ENCODE measurements at regions not wholly inside any gene's neighbourhood (a gene's known extent, or its start where the extent isn't known, plus 50 kb on each side); places are given as distances from the start of the nearest gene placed in this dataset.
A peak's percentile ranks its signal among the peaks of the same experiment; 100 is the strongest.

DNA sequence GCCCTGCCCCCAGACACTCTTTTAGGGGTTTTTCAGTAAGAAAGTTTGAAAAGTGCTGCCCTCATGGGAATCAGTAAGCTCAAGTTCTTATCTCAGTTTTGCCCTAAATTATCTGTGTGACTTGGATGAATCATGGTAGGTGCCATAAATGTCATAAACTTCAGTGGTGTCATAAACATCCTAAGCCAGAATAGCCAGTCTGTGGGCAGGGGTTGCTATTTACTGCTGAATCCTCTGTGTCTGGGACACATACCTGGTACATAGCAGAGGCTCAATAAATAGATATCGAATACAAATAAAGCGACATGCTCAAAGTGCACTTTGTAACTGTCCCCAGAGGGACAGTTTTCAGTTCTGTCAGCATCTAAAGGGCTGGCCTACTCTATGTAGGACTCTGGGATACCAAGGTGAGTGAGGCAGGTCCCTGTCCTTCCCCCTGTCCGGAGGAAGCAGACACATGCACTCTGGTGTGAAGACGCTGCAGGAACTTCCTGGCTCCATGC, 502.1 kb downstream of the RPS24 start:
- no peak overlapping the region for H3K27ac Mint-ChIP-seq
- H3K4me3 Mint-ChIP-seq = no peak overlapping the region
- intact Hi-C loops (cut with micrococcal nuclease) = no loop called here
- H3K4me1 Mint-ChIP-seq = peaks cover 16% of the 10 kb centered on the region
- no peak for DNase-seq
- no peaks in the 10 kb centered on the region for H3K9me3 Mint-ChIP-seq
- no peaks in the 10 kb centered on the region for H3K36me3 Mint-ChIP-seq (ENCODE audit: low read depth)
- no peaks in the 10 kb centered on the region for H3K27me3 Mint-ChIP-seq

- DNase-seq = no peak
- Mint-ChIP-seq H3K9me3 (no peaks in the 10 kb centered on the region), H3K27ac (no peak overlapping the region), H3K27me3 (no peaks in the 10 kb centered on the region), H3K4me3 (no peak overlapping the region), H3K36me3 (ENCODE audit: low read depth) (no peaks in the 10 kb centered on the region), H3K4me1 (peaks cover 20% of the 10 kb centered on the region)
- intact Hi-C loops (cut with micrococcal nuclease) = no loop called here
Observed at GRCh38 chr10:78537018-78537417, 503.4 kb downstream of the RPS24 start.

GRCh38 chr10:78539247-78539766, 505.6 kb downstream of the RPS24 start:
- intact Hi-C loops (cut with micrococcal nuclease) = no loop called here
- H3K4me1 Mint-ChIP-seq = peaks cover 16% of the 10 kb centered on the region
- no peak for DNase-seq
- no peak overlapping the region for H3K4me3 Mint-ChIP-seq
- no peaks in the 10 kb centered on the region for H3K27me3 Mint-ChIP-seq
- H3K36me3 Mint-ChIP-seq (ENCODE audit: low read depth) = no peaks in the 10 kb centered on the region
- H3K9me3 Mint-ChIP-seq = no peaks in the 10 kb centered on the region
- no peak overlapping the region for H3K27ac Mint-ChIP-seq

- H3K4me3 Mint-ChIP-seq = no peak overlapping the region
- intact Hi-C loops (cut with micrococcal nuclease) = loop anchor here (5.0 kb wide), 1 partner anchor 37 kb away; no protein-coding TSS in a partner anchor
Observed at GRCh38 chr10:78540355-78541076, 506.9 kb downstream of the RPS24 start.

GRCh38 chr10:78541481-78542140, 507.9 kb downstream of the RPS24 start:
- Mint-ChIP-seq H3K9me3 (no peaks in the 10 kb centered on the region), H3K27me3 (no peaks in the 10 kb centered on the region), H3K36me3 (ENCODE audit: low read depth) (no peaks in the 10 kb centered on the region), H3K4me1 (peaks cover 16% of the 10 kb centered on the region), H3K27ac (peak overlapping the region; percentile 90), H3K4me3 (peak overlapping the region; percentile 13)
- intact Hi-C loops (cut with micrococcal nuclease) = loop anchor here (5.0 kb wide), 1 partner anchor 36 kb away; no protein-coding TSS in a partner anchor
- DNase-seq = peak; percentile 77

More at GRCh38 chr10:78540355-78541076, 506.9 kb downstream of the RPS24 start:
- Mint-ChIP-seq H3K9me3 (no peaks in the 10 kb centered on the region), H3K36me3 (ENCODE audit: low read depth) (no peaks in the 10 kb centered on the region), H3K4me1 (peaks cover 16% of the 10 kb centered on the region), H3K27ac (peak overlapping the region; percentile 42), H3K27me3 (no peaks in the 10 kb centered on the region)
- no peak for DNase-seq

DNA sequence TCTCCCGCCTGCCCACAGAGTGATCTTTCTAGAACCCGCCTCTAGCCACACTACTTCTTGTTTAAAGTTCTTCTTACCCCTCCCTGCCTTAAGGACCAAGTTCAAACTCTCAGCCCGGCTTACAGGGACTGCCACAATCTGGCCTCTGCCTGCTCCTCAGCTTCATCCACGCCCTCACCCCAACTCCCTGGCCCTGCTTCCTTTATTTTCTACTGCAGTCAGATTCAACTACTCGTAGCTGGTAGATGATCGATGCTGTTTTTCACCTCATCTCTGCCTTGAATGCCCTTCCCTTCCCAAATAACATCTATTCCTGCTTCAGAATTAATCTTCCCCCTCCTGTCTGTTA, 508.5 kb downstream of the RPS24 start:
- intact Hi-C loops (cut with micrococcal nuclease) = loop anchor here (5.0 kb wide), 1 partner anchor 35 kb away; no protein-coding TSS in a partner anchor
- Mint-ChIP-seq H3K4me3 (peak overlapping the region; percentile 13), H3K36me3 (ENCODE audit: low read depth) (no peaks in the 10 kb centered on the region), H3K4me1 (peaks cover 16% of the 10 kb centered on the region), H3K27ac (peak overlapping the region; percentile 90), H3K27me3 (no peaks in the 10 kb centered on the region), H3K9me3 (no peaks in the 10 kb centered on the region)
- DNase-seq = no peak

DNA sequence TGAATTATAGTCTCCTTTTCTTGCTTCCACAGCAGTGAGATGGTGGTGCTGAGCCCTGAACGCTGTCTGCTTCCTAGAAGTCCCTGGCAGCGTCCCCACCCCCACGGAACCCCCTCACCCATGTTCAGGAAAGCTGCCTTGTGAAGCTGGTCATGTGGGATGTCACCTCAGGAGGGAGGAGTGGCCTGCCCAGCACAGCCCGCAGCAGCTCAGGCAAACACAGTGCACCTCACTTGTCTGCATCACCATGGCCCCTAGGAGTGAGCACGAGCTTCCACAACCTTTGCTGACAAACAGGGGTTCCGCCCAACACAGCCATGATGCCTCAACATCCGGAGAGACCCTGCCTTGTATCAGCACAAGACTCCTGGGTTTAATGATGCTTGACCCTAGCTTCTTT, 508.9 kb downstream of the RPS24 start:
- peak overlapping the region; percentile 13 for H3K4me3 Mint-ChIP-seq
- intact Hi-C loops (cut with micrococcal nuclease) = loop anchor here (5.0 kb wide), 1 partner anchor 35 kb away; no protein-coding TSS in a partner anchor
- no peaks in the 10 kb centered on the region for H3K27me3 Mint-ChIP-seq
- peak overlapping the region; percentile 90 for H3K27ac Mint-ChIP-seq
- H3K36me3 Mint-ChIP-seq (ENCODE audit: low read depth) = no peaks in the 10 kb centered on the region
- H3K9me3 Mint-ChIP-seq = no peaks in the 10 kb centered on the region
- H3K4me1 Mint-ChIP-seq = peaks cover 16% of the 10 kb centered on the region
- no peak for DNase-seq

DNA sequence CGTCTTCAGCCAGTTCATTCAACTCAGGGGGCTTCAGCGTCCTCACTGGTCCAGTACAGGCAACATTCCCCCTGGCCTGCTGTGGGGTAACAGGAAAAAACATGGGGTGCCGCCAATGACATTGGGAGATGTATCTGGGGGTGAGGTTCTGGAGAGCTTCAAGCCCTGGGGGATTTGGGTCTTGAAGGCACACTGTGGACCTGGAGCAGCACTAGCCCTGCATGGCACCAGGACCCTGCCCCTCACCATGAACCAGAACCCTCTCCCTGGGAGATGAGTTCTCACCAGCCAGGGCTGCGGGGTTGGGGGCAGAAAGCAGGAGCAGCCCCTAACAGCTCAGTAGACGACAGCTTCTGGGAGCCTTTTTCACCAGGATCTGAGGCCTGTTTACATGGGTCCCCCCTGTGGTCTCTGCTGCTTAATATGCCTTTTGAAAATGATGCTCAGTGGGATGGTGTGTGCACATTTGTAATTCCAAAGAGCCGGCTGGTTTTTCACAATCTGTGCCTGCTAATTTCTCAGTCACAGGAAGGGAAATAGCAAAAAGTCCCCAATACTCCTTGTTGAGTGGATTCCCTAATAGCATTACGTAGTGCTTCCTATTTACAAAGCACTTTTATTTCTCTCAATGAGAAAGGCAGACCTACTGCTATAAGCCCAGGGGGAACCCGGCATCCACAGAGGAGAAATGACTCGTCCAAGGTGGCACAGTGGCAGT, 509.5 kb downstream of the RPS24 start:
- Mint-ChIP-seq H3K27ac (no peak overlapping the region), H3K9me3 (no peaks in the 10 kb centered on the region), H3K27me3 (peaks cover 3% of the 10 kb centered on the region), H3K4me1 (peaks cover 16% of the 10 kb centered on the region), H3K36me3 (ENCODE audit: low read depth) (no peaks in the 10 kb centered on the region), H3K4me3 (no peak overlapping the region)
- intact Hi-C loops (cut with micrococcal nuclease) = loop anchor here (5.0 kb wide), 1 partner anchor 34 kb away; no protein-coding TSS in a partner anchor
- no peak for DNase-seq

- Mint-ChIP-seq H3K27ac (no peak overlapping the region), H3K4me1 (peaks cover 16% of the 10 kb centered on the region), H3K27me3 (peaks cover 4% of the 10 kb centered on the region), H3K9me3 (no peaks in the 10 kb centered on the region), H3K36me3 (ENCODE audit: low read depth) (no peaks in the 10 kb centered on the region), H3K4me3 (no peak overlapping the region)
- intact Hi-C loops (cut with micrococcal nuclease) = loop anchor here (5.0 kb wide), 1 partner anchor 33 kb away; no protein-coding TSS in a partner anchor
- no peak for DNase-seq
Observed at GRCh38 chr10:78543749-78544362, 510.2 kb downstream of the RPS24 start.

- Mint-ChIP-seq H3K9me3 (no peaks in the 10 kb centered on the region), H3K4me3 (no peak overlapping the region), H3K27me3 (peaks cover 4% of the 10 kb centered on the region), H3K36me3 (ENCODE audit: low read depth) (no peaks in the 10 kb centered on the region), H3K27ac (no peak overlapping the region), H3K4me1 (peaks cover 16% of the 10 kb centered on the region)
- intact Hi-C loops (cut with micrococcal nuclease) = loop anchor here (5.0 kb wide), 1 partner anchor 33 kb away; no protein-coding TSS in a partner anchor
- no peak for DNase-seq
Observed at GRCh38 chr10:78544423-78545090, 510.9 kb downstream of the RPS24 start.

GRCh38 chr10:78545756-78546155, 512.1 kb downstream of the RPS24 start:
- no peaks in the 10 kb centered on the region for H3K9me3 Mint-ChIP-seq

GRCh38 chr10:78547397-78547796, 513.7 kb downstream of the RPS24 start:
- intact Hi-C loops (cut with micrococcal nuclease) = no loop called here
- Mint-ChIP-seq H3K27me3 (peaks cover 8% of the 10 kb centered on the region), H3K27ac (no peak overlapping the region), H3K4me3 (no peak overlapping the region), H3K4me1 (peaks cover 4% of the 10 kb centered on the region), H3K9me3 (no peaks in the 10 kb centered on the region), H3K36me3 (ENCODE audit: low read depth) (no peaks in the 10 kb centered on the region)
- DNase-seq = no peak

More at GRCh38 chr10:78545756-78546155, 512.1 kb downstream of the RPS24 start:
- H3K4me3 Mint-ChIP-seq = no peak overlapping the region
- H3K4me1 Mint-ChIP-seq = peaks cover 10% of the 10 kb centered on the region
- H3K27ac Mint-ChIP-seq = no peak overlapping the region
- intact Hi-C loops (cut with micrococcal nuclease) = no loop called here
- H3K36me3 Mint-ChIP-seq (ENCODE audit: low read depth) = no peaks in the 10 kb centered on the region
- no peak for DNase-seq
- H3K27me3 Mint-ChIP-seq = peaks cover 8% of the 10 kb centered on the region

GRCh38 chr10:78547905-78548304, 514.2 kb downstream of the RPS24 start:
- H3K4me1 Mint-ChIP-seq = peaks cover 3% of the 10 kb centered on the region
- no peak overlapping the region for H3K27ac Mint-ChIP-seq
- no peak overlapping the region for H3K4me3 Mint-ChIP-seq
- H3K27me3 Mint-ChIP-seq = peaks cover 10% of the 10 kb centered on the region
- intact Hi-C loops (cut with micrococcal nuclease) = no loop called here
- no peak for DNase-seq
- no peaks in the 10 kb centered on the region for H3K36me3 Mint-ChIP-seq (ENCODE audit: low read depth)
- H3K9me3 Mint-ChIP-seq = no peaks in the 10 kb centered on the region

All from activated CD4-positive, alpha-beta T cell treated with anti-CD3 and anti-CD28 coated beads, Interleukin-2, amount 10 ng/mL, durations not matched to agents 24 days and 14 days (primary cell).